SK-N-SH (cell line): ENCODE measurements at regions not wholly inside any gene's neighbourhood (a gene's known extent, or its start where the extent isn't known, plus 50 kb on each side); places are given as distances from the start of the nearest gene placed in this dataset.

Experiments used
- CTCF ChIP-seq: fragments of 200-600 bp; sonication (generic); IDR thresholded peaks from 2 replicates; pipeline ENCODE4 v1.6.1; 2017; ENCODE audit warnings: antibody characterized with exemption, mild to moderate bottlenecking, moderate library complexity
- EP300 ChIP-seq, 2 experiments: IDR thresholded peaks; 2 replicates each; pipeline versions ENCODE4 v1.4.0 to v1.6.1; 2012; ENCODE audit warnings: borderline replicate concordance in 1 of 2, low read depth in 1 of 2, low read length in 1 of 2
- FOXJ3 ChIP-seq: sonication (generic); formaldehyde crosslinking; IDR thresholded peaks from 2 replicates; pipeline ENCODE4 v1.5.1; 2020; ENCODE audit warnings: mild to moderate bottlenecking, missing genetic modification reagents
- MAX ChIP-seq: IDR thresholded peaks from 2 replicates; pipeline ENCODE4 v1.4.0; 2012; ENCODE audit warnings: low read depth
- NRF1 ChIP-seq: IDR thresholded peaks from 2 replicates; pipeline ENCODE4 v1.6.1; 2012; ENCODE audit warnings: low read depth, mild to moderate bottlenecking, low read length
- POLR2AphosphoS5 ChIP-seq: IDR thresholded peaks from 2 replicates; pipeline ENCODE4 v1.6.1; 2012; ENCODE audit warnings: low read depth, low read length
- RAD21 ChIP-seq: IDR thresholded peaks from 2 replicates; pipeline ENCODE4 v1.6.1; 2012; ENCODE audit warnings: mild to moderate bottlenecking, low read length
- REST ChIP-seq: IDR thresholded peaks from 2 replicates; pipeline ENCODE4 v1.6.1; 2012; ENCODE audit warnings: mild to moderate bottlenecking, low read depth, low read length, moderate library complexity
- RFX5 ChIP-seq: IDR thresholded peaks from 2 replicates; pipeline ENCODE4 v1.6.1; 2012; ENCODE audit warnings: mild to moderate bottlenecking, improper control_type of control experiment, low read length
- TEAD4 ChIP-seq: IDR thresholded peaks from 2 replicates; pipeline ENCODE4 v1.4.0; 2012; ENCODE audit warnings: mild to moderate bottlenecking, borderline replicate concordance; ENCODE audit not compliant: insufficient read depth
- YY1 ChIP-seq: IDR thresholded peaks from 2 replicates; pipeline ENCODE4 v1.4.0; 2012; ENCODE audit warnings: low read depth, mild to moderate bottlenecking
- ZBTB33 ChIP-seq: IDR thresholded peaks from 2 replicates; pipeline ENCODE4 v1.4.0; 2012; ENCODE audit warnings: low read depth, borderline replicate concordance

- TF ChIP-seq CTCF = no peak
- TF ChIP-seq REST = no peak
- no peak for TF ChIP-seq TEAD4
- TF ChIP-seq POLR2AphosphoS5 = no peak
- no peak for TF ChIP-seq YY1
- TF ChIP-seq ZBTB33 = no peak
- TF ChIP-seq RAD21 = no peak
- TF ChIP-seq FOXJ3 = no peak
- no peak for TF ChIP-seq NRF1
- TF ChIP-seq RFX5 = no peak
- TF ChIP-seq MAX = no peak
- no peak for TF ChIP-seq EP300 (IDR thresholded peaks at IDR 0.05; ENCODE audit: borderline replicate concordance in 1 of 2, low read depth in 1 of 2, low read length in 1 of 2)
Observed at GRCh38 chr13:105513448-105513847, 1022.0 kb downstream of the EFNB2 start.
